CD14-positive monocyte (primary cell): ENCODE measurements at regions not wholly inside any gene's neighbourhood (a gene's known extent, or its start where the extent isn't known, plus 50 kb on each side); places are given as distances from the start of the nearest gene placed in this dataset.
A peak's percentile ranks its signal among the peaks of the same experiment; 100 is the strongest.

Experiments
- DNase-seq, 3 donors: peaks; one replicate each; pipeline ENCODE4 v3.0.0-alpha.2; 2011 to 2022
- H2AFZ ChIP-seq: 2 replicates; pipeline ENCODE4 v1.6.0; 2012; ENCODE audit warnings: mild to moderate bottlenecking, low read depth, low read length, inconsistent platforms; ENCODE audit not compliant: insufficient read depth, poor library complexity, severe bottlenecking
- H3K27ac ChIP-seq, 2 donors: 1 replicate in 1 of 2; 2 replicates in 1 of 2; pipeline ENCODE4 v1.5.1; 2012 to 2013; ENCODE audit warnings: low read length in 2 of 2, control low read depth in 1 of 2, inconsistent platforms in 1 of 2, low read depth in 1 of 2, mild to moderate bottlenecking in 1 of 2
- H3K27me3 ChIP-seq, 2 donors: one replicate each; pipeline versions ENCODE4 v1.6.0 to v1.6.1; 2011 to 2013; ENCODE audit warnings: low read length in 2 of 2; ENCODE audit not compliant: control insufficient read depth in 2 of 2, insufficient read depth in 2 of 2
- H3K36me3 ChIP-seq, 2 donors: replicated peaks in 1 of 2; 1 replicate in 1 of 2; 2 replicates in 1 of 2; pipeline versions ENCODE4 v1.5.1 to v1.6.1; 2012 to 2013; ENCODE audit warnings: low read length in 2 of 2, control low read depth in 1 of 2, inconsistent platforms in 1 of 2, mild to moderate bottlenecking in 1 of 2; ENCODE audit not compliant: insufficient read depth in 2 of 2, control insufficient read depth in 1 of 2
- H3K4me1 ChIP-seq, 2 donors: 1 replicate in 1 of 2; 2 replicates in 1 of 2; pipeline versions ENCODE4 v1.5.1 to v1.6.1; 2012 to 2013; ENCODE audit warnings: low read length in 2 of 2, control low read depth in 1 of 2, inconsistent platforms in 1 of 2, mild to moderate bottlenecking in 1 of 2, moderate library complexity in 1 of 2; ENCODE audit not compliant: insufficient read depth in 2 of 2, control insufficient read depth in 1 of 2
- H3K4me2 ChIP-seq: replicated peaks from 2 replicates; pipeline ENCODE3; 2012; ENCODE audit warnings: low read length, moderate library complexity, mild to moderate bottlenecking; ENCODE audit not compliant: poor library complexity, severe bottlenecking; ENCODE audit errors: extremely low read depth
- H3K4me3 ChIP-seq, 3 experiments: fragments of 200-600 bp in 1 of 3; sonication (generic) in 1 of 3; replicated peaks in 1 of 3; 1 replicate in 2 of 3; 2 replicates in 1 of 3; pipeline ENCODE4 v1.5.1; 2011 to 2013; ENCODE audit warnings: low read length in 3 of 3, mild to moderate bottlenecking in 3 of 3, control low read depth in 2 of 3, low read depth in 2 of 3, inconsistent platforms in 1 of 3, moderate library complexity in 1 of 3
- H3K79me2 ChIP-seq: 2 replicates; pipeline ENCODE4 v1.6.0; 2012; ENCODE audit warnings: mild to moderate bottlenecking, control low read depth, inconsistent platforms, low read length, moderate library complexity; ENCODE audit not compliant: insufficient read depth
- H3K9ac ChIP-seq: 2 replicates; pipeline ENCODE4 v1.6.0; 2017; ENCODE audit warnings: low read length, mild to moderate bottlenecking; ENCODE audit not compliant: insufficient read depth, poor library complexity, severe bottlenecking
- H3K9me3 ChIP-seq, 2 donors: replicated peaks in 1 of 2; 1 replicate in 1 of 2; 2 replicates in 1 of 2; pipeline versions ENCODE4 v1.5.1 to v1.6.1; 2012 to 2013; ENCODE audit warnings: low read length in 2 of 2, control low read depth in 1 of 2; ENCODE audit not compliant: control insufficient read depth in 1 of 2, insufficient read depth in 1 of 2
- H4K20me1 ChIP-seq: 2 replicates; pipeline ENCODE4 v1.6.0; 2012; ENCODE audit warnings: mild to moderate bottlenecking, low read length, control low read depth, moderate library complexity; ENCODE audit not compliant: insufficient read depth
- H3K27ac Mint-ChIP-seq, 7 donors: one replicate each; pipeline ENCODE4 v1.8.0; 2020; ENCODE audit warnings: mild to moderate bottlenecking in 7 of 7, mixed read lengths in 7 of 7, moderate library complexity in 6 of 7, inconsistent platforms in 2 of 7
- H3K27me3 Mint-ChIP-seq, 3 donors: one replicate each; pipeline ENCODE4 v1.8.0; 2021 to 2022; ENCODE audit warnings: low read depth in 3 of 3, mild to moderate bottlenecking in 3 of 3, mixed read lengths in 3 of 3, moderate library complexity in 3 of 3, inconsistent platforms in 1 of 3
- H3K36me3 Mint-ChIP-seq, 2 donors: one replicate each; pipeline ENCODE4 v1.8.0; 2020; ENCODE audit warnings: mixed read lengths in 2 of 2, inconsistent platforms in 1 of 2, mild to moderate bottlenecking in 1 of 2
- H3K4me1 Mint-ChIP-seq: one replicate; pipeline ENCODE4 v1.8.0; 2020; ENCODE audit warnings: mild to moderate bottlenecking, mixed read lengths
- H3K4me3 Mint-ChIP-seq, 2 donors: one replicate each; pipeline ENCODE4 v1.8.0; 2020; ENCODE audit warnings: mild to moderate bottlenecking in 2 of 2, mixed read lengths in 2 of 2, moderate library complexity in 1 of 2
- H3K9me3 Mint-ChIP-seq, 7 donors: one replicate each; pipeline ENCODE4 v1.8.0; 2020 to 2022; ENCODE audit warnings: mixed read lengths in 7 of 7, mild to moderate bottlenecking in 6 of 7, moderate library complexity in 6 of 7, inconsistent platforms in 2 of 7
- CTCF ChIP-seq: fragments of 200-600 bp; IDR thresholded peaks from one replicate; pipeline ENCODE4 v1.8.0; 2022; ENCODE audit warnings: antibody characterized with exemption, mild to moderate bottlenecking
- WGBS: methylation state at CpG from one replicate; pipeline ENCODE4 v1.1.5; 2013; ENCODE audit warnings: missing lambda C conversion rate; ENCODE audit not compliant: insufficient coverage; 5-methylcytosine and 5-hydroxymethylcytosine counted together
- intact Hi-C, 2 donors: fragments of 100-400 bp; cut with micrococcal nuclease; formaldehyde crosslinking; loops; one replicate each; pipeline versions ENCODE4 v1.15.0 to v1.15.1; 2023

GRCh38 chr11:127710831-127711230 lies 710.3 kb upstream of the KIRREL3 start:
- Mint-ChIP-seq H3K4me1 (no peaks in the 10 kb centered on the region), H3K27ac (peak overlapping the region in 1 of 7 donors; percentile 58), H3K4me3 (no peak overlapping the region), H3K27me3 (peaks cover 0 to 1% (median 0%) of the 10 kb centered on the region in 3 donors), H3K9me3 (peaks cover 0 to 3% (median 2%) of the 10 kb centered on the region in 7 donors), H3K36me3 (no peaks in the 10 kb centered on the region)
- no peaks in the 10 kb centered on the region for H4K20me1 ChIP-seq
- WGBS, result 100% methylated on average over 1 of the region's 1 CpG
- no peaks in the 10 kb centered on the region for H3K79me2 ChIP-seq
- no peak for TF ChIP-seq CTCF
- intact Hi-C loops, result no loop called here
- no peak overlapping the region for H3K4me2 ChIP-seq
- no peak overlapping the region for H3K27ac ChIP-seq
- H3K36me3 ChIP-seq, result no peaks in the 10 kb centered on the region
- H3K9ac ChIP-seq, result no peak overlapping the region
- H3K9me3 ChIP-seq, result peaks cover 0 to 7% of the 10 kb centered on the region in 2 donors
- H3K4me1 ChIP-seq, result no peaks in the 10 kb centered on the region
- no peak overlapping the region for H3K4me3 ChIP-seq
- H2AFZ ChIP-seq, result no peak overlapping the region
- DNase-seq, result no peak
- no peaks in the 10 kb centered on the region for H3K27me3 ChIP-seq

GRCh38 chr11:127709960-127710359 lies 709.4 kb upstream of the KIRREL3 start:
- Histone ChIP-seq H4K20me1 (no peaks in the 10 kb centered on the region), H3K36me3 (no peaks in the 10 kb centered on the region), H3K27me3 (no peaks in the 10 kb centered on the region), H3K4me3 (no peak overlapping the region), H3K9ac (no peak overlapping the region), H3K4me2 (no peak overlapping the region), H3K4me1 (no peaks in the 10 kb centered on the region), H3K9me3 (peaks cover 0 to 7% of the 10 kb centered on the region in 2 donors), H3K79me2 (no peaks in the 10 kb centered on the region), H2AFZ (no peak overlapping the region), H3K27ac (no peak overlapping the region)
- Mint-ChIP-seq H3K27me3 (peaks cover 0 to 1% (median 0%) of the 10 kb centered on the region in 3 donors), H3K9me3 (peaks cover 0 to 2% (median 1%) of the 10 kb centered on the region in 7 donors), H3K4me3 (no peak overlapping the region), H3K4me1 (no peaks in the 10 kb centered on the region), H3K27ac (no peak overlapping the region), H3K36me3 (no peaks in the 10 kb centered on the region)
- no peak for DNase-seq
- no CpG with 5 or more reads among the region's 3 CpGs for WGBS
- TF ChIP-seq CTCF, result no peak
- intact Hi-C loops, result no loop called here
